ENCODE measurements at regions not wholly inside any gene's neighbourhood (a gene's known extent, or its start where the extent isn't known, plus 50 kb on each side); places are given as distances from the start of the nearest gene placed in this dataset.
A peak's percentile ranks its signal among the peaks of the same experiment; 100 is the strongest.

GRCh38 chr2:187138265-187138664 is 289.3 kb upstream of the ZSWIM2 start:
- Histone ChIP-seq H3K4me3 (replicated peaks in 1 of 3; ENCODE audit: low read depth in 2 of 3, low read length in 3 of 3) (no peak overlapping the region), H3K27ac (ENCODE audit: low read depth in 1 of 2, low read length in 2 of 2) (no peak overlapping the region), H3K9me3 (replicated peaks in 1 of 2; ENCODE audit: control insufficient read depth in 1 of 2, insufficient read depth in 1 of 2, low read length in 2 of 2) (no peaks in the 10 kb centered on the region), H4K20me1 (ENCODE audit: insufficient read depth, low read length) (no peaks in the 10 kb centered on the region), H3K27me3 (ENCODE audit: control insufficient read depth in 2 of 2, insufficient read depth in 2 of 2, low read length in 2 of 2) (no peaks in the 10 kb centered on the region), H3K79me2 (ENCODE audit: insufficient read depth, low read length) (no peaks in the 10 kb centered on the region), H3K4me2 (replicated peaks; ENCODE audit: extremely low read depth, low read length, poor library complexity, severe bottlenecking) (no peak overlapping the region), H3K36me3 (replicated peaks in 1 of 2; ENCODE audit: control insufficient read depth in 1 of 2, insufficient read depth in 2 of 2, low read length in 2 of 2) (no peaks in the 10 kb centered on the region), H3K4me1 (ENCODE audit: control insufficient read depth in 1 of 2, insufficient read depth in 2 of 2, low read length in 2 of 2) (no peaks in the 10 kb centered on the region), H2AFZ (ENCODE audit: insufficient read depth, low read depth, low read length, poor library complexity, severe bottlenecking) (no peak overlapping the region), H3K9ac (ENCODE audit: insufficient read depth, low read length, poor library complexity, severe bottlenecking) (no peak overlapping the region)
- WGBS (ENCODE audit: insufficient coverage), result 80% methylated on average over 1 of the region's 1 CpG
- intact Hi-C loops (cut with micrococcal nuclease), result loop anchor here in 1 of 2 donors (10.0 kb wide), 1 partner anchor 317 kb away; no protein-coding TSS in a partner anchor
- TF ChIP-seq, protein P1, sequence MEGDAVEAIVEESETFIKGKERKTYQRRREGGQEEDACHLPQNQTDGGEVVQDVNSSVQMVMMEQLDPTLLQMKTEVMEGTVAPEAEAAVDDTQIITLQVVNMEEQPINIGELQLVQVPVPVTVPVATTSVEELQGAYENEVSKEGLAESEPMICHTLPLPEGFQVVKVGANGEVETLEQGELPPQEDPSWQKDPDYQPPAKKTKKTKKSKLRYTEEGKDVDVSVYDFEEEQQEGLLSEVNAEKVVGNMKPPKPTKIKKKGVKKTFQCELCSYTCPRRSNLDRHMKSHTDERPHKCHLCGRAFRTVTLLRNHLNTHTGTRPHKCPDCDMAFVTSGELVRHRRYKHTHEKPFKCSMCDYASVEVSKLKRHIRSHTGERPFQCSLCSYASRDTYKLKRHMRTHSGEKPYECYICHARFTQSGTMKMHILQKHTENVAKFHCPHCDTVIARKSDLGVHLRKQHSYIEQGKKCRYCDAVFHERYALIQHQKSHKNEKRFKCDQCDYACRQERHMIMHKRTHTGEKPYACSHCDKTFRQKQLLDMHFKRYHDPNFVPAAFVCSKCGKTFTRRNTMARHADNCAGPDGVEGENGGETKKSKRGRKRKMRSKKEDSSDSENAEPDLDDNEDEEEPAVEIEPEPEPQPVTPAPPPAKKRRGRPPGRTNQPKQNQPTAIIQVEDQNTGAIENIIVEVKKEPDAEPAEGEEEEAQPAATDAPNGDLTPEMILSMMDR (IDR thresholded peaks at IDR 0.05), result peak; percentile 58
- H3K9me3 Mint-ChIP-seq, result no peaks in the 10 kb centered on the region
- H3K4me3 Mint-ChIP-seq, result no peak overlapping the region
- peaks cover 0 to 3% (median 0%) of the 10 kb centered on the region in 3 donors for H3K27me3 Mint-ChIP-seq (ENCODE audit: low read depth in 3 of 3)
- peak; percentile 4 to 32 (median 6) for DNase-seq
- H3K27ac Mint-ChIP-seq, result peak overlapping the region in 1 of 7 donors; percentile 32
- H3K36me3 Mint-ChIP-seq, result no peaks in the 10 kb centered on the region
- no peaks in the 10 kb centered on the region for H3K4me1 Mint-ChIP-seq

DNA sequence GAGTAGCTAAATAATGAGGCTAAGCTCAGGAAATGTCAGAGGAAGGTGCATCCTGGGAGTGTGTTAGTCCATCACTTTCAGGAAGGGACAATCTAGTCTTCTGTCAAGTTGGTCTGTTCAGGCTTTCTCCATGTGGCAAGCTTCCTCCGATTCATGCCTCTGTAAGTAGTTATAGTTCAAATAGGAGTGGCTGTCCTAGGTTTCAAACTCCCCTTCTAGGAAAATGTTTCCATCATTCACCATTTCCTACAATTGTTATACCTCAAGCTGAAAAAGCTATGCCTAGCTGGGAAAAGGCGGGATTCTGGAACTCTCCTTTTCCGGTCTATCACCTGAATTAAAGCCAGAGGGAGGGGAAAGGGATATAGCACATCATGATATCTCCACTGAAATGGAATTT is 287.7 kb upstream of the ZSWIM2 start:
- no peaks in the 10 kb centered on the region for H3K36me3 Mint-ChIP-seq
- H3K9me3 Mint-ChIP-seq, result no peaks in the 10 kb centered on the region
- no peaks in the 10 kb centered on the region for H3K79me2 ChIP-seq (ENCODE audit: insufficient read depth, low read length)
- intact Hi-C loops (cut with micrococcal nuclease), result loop anchor here in 1 of 2 donors (10.0 kb wide), 1 partner anchor 318 kb away; no protein-coding TSS in a partner anchor
- no CpG with 5 or more reads among the region's 3 CpGs for WGBS (ENCODE audit: insufficient coverage)
- H3K27me3 ChIP-seq (ENCODE audit: control insufficient read depth in 2 of 2, insufficient read depth in 2 of 2, low read length in 2 of 2), result no peaks in the 10 kb centered on the region
- no peak for DNase-seq
- H3K27ac Mint-ChIP-seq, result no peak overlapping the region
- no peak overlapping the region for H3K4me2 ChIP-seq (replicated peaks; ENCODE audit: extremely low read depth, low read length, poor library complexity, severe bottlenecking)
- H3K4me1 Mint-ChIP-seq, result no peaks in the 10 kb centered on the region
- no peak overlapping the region for H2AFZ ChIP-seq (ENCODE audit: insufficient read depth, low read depth, low read length, poor library complexity, severe bottlenecking)
- peaks cover 0 to 3% (median 0%) of the 10 kb centered on the region in 3 donors for H3K27me3 Mint-ChIP-seq (ENCODE audit: low read depth in 3 of 3)
- TF ChIP-seq, protein P1 (IDR thresholded peaks at IDR 0.05), result no peak
- no peaks in the 10 kb centered on the region for H3K9me3 ChIP-seq (replicated peaks in 1 of 2; ENCODE audit: control insufficient read depth in 1 of 2, insufficient read depth in 1 of 2, low read length in 2 of 2)
- H3K9ac ChIP-seq (ENCODE audit: insufficient read depth, low read length, poor library complexity, severe bottlenecking), result no peak overlapping the region
- H3K36me3 ChIP-seq (replicated peaks in 1 of 2; ENCODE audit: control insufficient read depth in 1 of 2, insufficient read depth in 2 of 2, low read length in 2 of 2), result no peaks in the 10 kb centered on the region
- H3K4me3 Mint-ChIP-seq, result no peak overlapping the region
- no peaks in the 10 kb centered on the region for H3K4me1 ChIP-seq (ENCODE audit: control insufficient read depth in 1 of 2, insufficient read depth in 2 of 2, low read length in 2 of 2)
- no peak overlapping the region for H3K4me3 ChIP-seq (replicated peaks in 1 of 3; ENCODE audit: low read depth in 2 of 3, low read length in 3 of 3)
- H3K27ac ChIP-seq (ENCODE audit: low read depth in 1 of 2, low read length in 2 of 2), result no peak overlapping the region
- no peaks in the 10 kb centered on the region for H4K20me1 ChIP-seq (ENCODE audit: insufficient read depth, low read length)
